ENCODE measurements at regions not wholly inside any gene's neighbourhood (a gene's known extent, or its start where the extent isn't known, plus 50 kb on each side); places are given as distances from the start of the nearest gene placed in this dataset.

- Histone ChIP-seq H3K4me3 (ENCODE audit: insufficient read depth, low read depth, low read length) (no peak overlapping the region), H3K36me3 (ENCODE audit: insufficient read depth, low read length) (no peaks in the 10 kb centered on the region), H4K20me1 (ENCODE audit: insufficient read depth, low read length) (no peaks in the 10 kb centered on the region), H3K4me2 (ENCODE audit: low read length) (no peak overlapping the region), H2AFZ (ENCODE audit: low read depth, low read length) (no peak overlapping the region), H3K79me2 (ENCODE audit: insufficient read depth, low read length) (no peaks in the 10 kb centered on the region), H3K9me3 (ENCODE audit: insufficient read depth, low read depth, low read length) (no peaks in the 10 kb centered on the region), H3K9ac (ENCODE audit: low read length) (no peak overlapping the region), H3K27me3 (ENCODE audit: insufficient read depth, low read length) (no peaks in the 10 kb centered on the region), H3K27ac (ENCODE audit: low read depth, low read length) (no peak overlapping the region), H3K4me1 (ENCODE audit: insufficient read depth, low read length) (no peaks in the 10 kb centered on the region)
- H3K4me1 Mint-ChIP-seq (ENCODE audit: low read depth, unreplicated experiment): peaks cover 4% of the 10 kb centered on the region
- no peaks in the 10 kb centered on the region for H3K27me3 Mint-ChIP-seq (ENCODE audit: low read depth, unreplicated experiment)
- TF ChIP-seq, protein P1, sequence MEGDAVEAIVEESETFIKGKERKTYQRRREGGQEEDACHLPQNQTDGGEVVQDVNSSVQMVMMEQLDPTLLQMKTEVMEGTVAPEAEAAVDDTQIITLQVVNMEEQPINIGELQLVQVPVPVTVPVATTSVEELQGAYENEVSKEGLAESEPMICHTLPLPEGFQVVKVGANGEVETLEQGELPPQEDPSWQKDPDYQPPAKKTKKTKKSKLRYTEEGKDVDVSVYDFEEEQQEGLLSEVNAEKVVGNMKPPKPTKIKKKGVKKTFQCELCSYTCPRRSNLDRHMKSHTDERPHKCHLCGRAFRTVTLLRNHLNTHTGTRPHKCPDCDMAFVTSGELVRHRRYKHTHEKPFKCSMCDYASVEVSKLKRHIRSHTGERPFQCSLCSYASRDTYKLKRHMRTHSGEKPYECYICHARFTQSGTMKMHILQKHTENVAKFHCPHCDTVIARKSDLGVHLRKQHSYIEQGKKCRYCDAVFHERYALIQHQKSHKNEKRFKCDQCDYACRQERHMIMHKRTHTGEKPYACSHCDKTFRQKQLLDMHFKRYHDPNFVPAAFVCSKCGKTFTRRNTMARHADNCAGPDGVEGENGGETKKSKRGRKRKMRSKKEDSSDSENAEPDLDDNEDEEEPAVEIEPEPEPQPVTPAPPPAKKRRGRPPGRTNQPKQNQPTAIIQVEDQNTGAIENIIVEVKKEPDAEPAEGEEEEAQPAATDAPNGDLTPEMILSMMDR (IDR thresholded peaks at IDR 0.05; ENCODE audit: insufficient read depth, low read depth, low read length): no peak
- no peak for TF ChIP-seq EZH2 (IDR thresholded peaks at IDR 0.05; ENCODE audit: insufficient read depth, low read length)
- FAIRE-seq (no peak), DNase-seq (ENCODE audit: low read depth) (peak; percentile 4)
- H3K36me3 Mint-ChIP-seq (ENCODE audit: low read depth, unreplicated experiment): no peaks in the 10 kb centered on the region
- no peak overlapping the region for H3K4me3 Mint-ChIP-seq (ENCODE audit: unreplicated experiment)
- H3K27ac Mint-ChIP-seq (ENCODE audit: unreplicated experiment): no peak overlapping the region
- no peaks in the 10 kb centered on the region for H3K9me3 Mint-ChIP-seq (ENCODE audit: unreplicated experiment)
Measured at GRCh38 chr6:141598487-141598886, 534.2 kb upstream of the GJE1 start.

GRCh38 chr6:141594874-141595273 lies 537.9 kb upstream of the GJE1 start:
- Histone ChIP-seq H3K9me3 (ENCODE audit: insufficient read depth, low read depth, low read length) (no peaks in the 10 kb centered on the region), H3K27me3 (ENCODE audit: insufficient read depth, low read length) (no peaks in the 10 kb centered on the region), H3K27ac (ENCODE audit: low read depth, low read length) (no peak overlapping the region), H4K20me1 (ENCODE audit: insufficient read depth, low read length) (no peaks in the 10 kb centered on the region), H3K36me3 (ENCODE audit: insufficient read depth, low read length) (no peaks in the 10 kb centered on the region), H2AFZ (ENCODE audit: low read depth, low read length) (no peak overlapping the region), H3K9ac (ENCODE audit: low read length) (no peak overlapping the region), H3K4me2 (ENCODE audit: low read length) (no peak overlapping the region), H3K4me3 (ENCODE audit: insufficient read depth, low read depth, low read length) (no peak overlapping the region), H3K79me2 (ENCODE audit: insufficient read depth, low read length) (no peaks in the 10 kb centered on the region), H3K4me1 (ENCODE audit: insufficient read depth, low read length) (no peaks in the 10 kb centered on the region)
- Mint-ChIP-seq H3K4me1 (ENCODE audit: low read depth, unreplicated experiment) (peaks cover 4% of the 10 kb centered on the region), H3K27me3 (ENCODE audit: low read depth, unreplicated experiment) (no peaks in the 10 kb centered on the region), H3K27ac (ENCODE audit: unreplicated experiment) (no peak overlapping the region), H3K4me3 (ENCODE audit: unreplicated experiment) (no peak overlapping the region), H3K36me3 (ENCODE audit: low read depth, unreplicated experiment) (no peaks in the 10 kb centered on the region), H3K9me3 (ENCODE audit: unreplicated experiment) (no peaks in the 10 kb centered on the region)
- no peak for FAIRE-seq
- DNase-seq (ENCODE audit: low read depth): no peak
- TF ChIP-seq, protein P1 (IDR thresholded peaks at IDR 0.05; ENCODE audit: insufficient read depth, low read depth, low read length): no peak
- no peak for TF ChIP-seq EZH2 (IDR thresholded peaks at IDR 0.05; ENCODE audit: insufficient read depth, low read length)

- H4K20me1 ChIP-seq (ENCODE audit: insufficient read depth, low read length): no peaks in the 10 kb centered on the region
- no peaks in the 10 kb centered on the region for H3K4me1 ChIP-seq (ENCODE audit: insufficient read depth, low read length)
- H3K4me3 ChIP-seq (ENCODE audit: insufficient read depth, low read depth, low read length): no peak overlapping the region
- no peak overlapping the region for H3K9ac ChIP-seq (ENCODE audit: low read length)
- TF ChIP-seq, protein P1 (IDR thresholded peaks at IDR 0.05; ENCODE audit: insufficient read depth, low read depth, low read length): no peak
- TF ChIP-seq EZH2 (IDR thresholded peaks at IDR 0.05; ENCODE audit: insufficient read depth, low read length): no peak
- H3K27ac Mint-ChIP-seq (ENCODE audit: unreplicated experiment): no peak overlapping the region
- no peaks in the 10 kb centered on the region for H3K9me3 ChIP-seq (ENCODE audit: insufficient read depth, low read depth, low read length)
- no peaks in the 10 kb centered on the region for H3K27me3 Mint-ChIP-seq (ENCODE audit: low read depth, unreplicated experiment)
- no peak overlapping the region for H3K4me2 ChIP-seq (ENCODE audit: low read length)
- H3K36me3 Mint-ChIP-seq (ENCODE audit: low read depth, unreplicated experiment): no peaks in the 10 kb centered on the region
- H3K79me2 ChIP-seq (ENCODE audit: insufficient read depth, low read length): no peaks in the 10 kb centered on the region
- no peaks in the 10 kb centered on the region for H3K27me3 ChIP-seq (ENCODE audit: insufficient read depth, low read length)
- no peaks in the 10 kb centered on the region for H3K36me3 ChIP-seq (ENCODE audit: insufficient read depth, low read length)
- H3K4me3 Mint-ChIP-seq (ENCODE audit: unreplicated experiment): no peak overlapping the region
- no peak for DNase-seq (ENCODE audit: low read depth)
- H3K9me3 Mint-ChIP-seq (ENCODE audit: unreplicated experiment): peaks cover 1% of the 10 kb centered on the region
- H2AFZ ChIP-seq (ENCODE audit: low read depth, low read length): no peak overlapping the region
- no peak for FAIRE-seq
- no peak overlapping the region for H3K27ac ChIP-seq (ENCODE audit: low read depth, low read length)
- H3K4me1 Mint-ChIP-seq (ENCODE audit: low read depth, unreplicated experiment): peaks cover 4% of the 10 kb centered on the region
Measured at GRCh38 chr6:141593311-141593710, 539.4 kb upstream of the GJE1 start.
